ENCODE measurements at regions not wholly inside any gene's neighbourhood (a gene's known extent, or its start where the extent isn't known, plus 50 kb on each side); places are given as distances from the start of the nearest gene placed in this dataset.

DNA sequence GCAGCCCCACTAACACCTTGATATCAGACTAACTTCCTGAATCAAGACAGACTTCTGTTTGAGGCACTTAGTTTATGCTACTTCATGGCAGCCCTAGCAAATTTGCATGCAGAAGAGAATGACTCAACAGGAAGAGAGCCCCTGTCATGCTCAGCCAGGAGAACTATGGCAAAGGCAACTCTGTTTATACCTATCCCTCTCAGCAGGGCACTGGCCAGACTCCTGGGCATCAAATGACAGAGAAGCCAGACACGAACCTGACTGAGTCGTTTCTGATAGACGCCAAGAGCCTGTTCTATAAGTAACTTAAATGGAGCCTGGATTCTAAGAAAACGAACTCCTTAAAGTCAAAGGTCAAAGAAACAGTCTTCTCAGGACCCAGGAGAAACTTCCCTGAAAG, 50.9 kb upstream of the UNC5B start:
- peak; percentile 2 for DNase-seq
- Histone ChIP-seq H3K4me3 (ENCODE audit: low read depth, low read length) (no peak overlapping the region), H3K27me3 (replicated peaks) (peaks cover 2% of the 10 kb centered on the region), H3K36me3 (replicated peaks) (no peaks in the 10 kb centered on the region), H3K27ac (no peak overlapping the region)
- in situ Hi-C loops (cut with HindIII; ENCODE audit: low pct_ligation_motif_present, low sequenced_read_pairs), result no loop called here
- TF ChIP-seq, protein P1, sequence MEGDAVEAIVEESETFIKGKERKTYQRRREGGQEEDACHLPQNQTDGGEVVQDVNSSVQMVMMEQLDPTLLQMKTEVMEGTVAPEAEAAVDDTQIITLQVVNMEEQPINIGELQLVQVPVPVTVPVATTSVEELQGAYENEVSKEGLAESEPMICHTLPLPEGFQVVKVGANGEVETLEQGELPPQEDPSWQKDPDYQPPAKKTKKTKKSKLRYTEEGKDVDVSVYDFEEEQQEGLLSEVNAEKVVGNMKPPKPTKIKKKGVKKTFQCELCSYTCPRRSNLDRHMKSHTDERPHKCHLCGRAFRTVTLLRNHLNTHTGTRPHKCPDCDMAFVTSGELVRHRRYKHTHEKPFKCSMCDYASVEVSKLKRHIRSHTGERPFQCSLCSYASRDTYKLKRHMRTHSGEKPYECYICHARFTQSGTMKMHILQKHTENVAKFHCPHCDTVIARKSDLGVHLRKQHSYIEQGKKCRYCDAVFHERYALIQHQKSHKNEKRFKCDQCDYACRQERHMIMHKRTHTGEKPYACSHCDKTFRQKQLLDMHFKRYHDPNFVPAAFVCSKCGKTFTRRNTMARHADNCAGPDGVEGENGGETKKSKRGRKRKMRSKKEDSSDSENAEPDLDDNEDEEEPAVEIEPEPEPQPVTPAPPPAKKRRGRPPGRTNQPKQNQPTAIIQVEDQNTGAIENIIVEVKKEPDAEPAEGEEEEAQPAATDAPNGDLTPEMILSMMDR (IDR thresholded peaks at IDR 0.05; ENCODE audit: low read depth, low read length, missing control alignments), result no peak

All from brain microvascular endothelial cell (primary cell).